ENCODE measurements at regions not wholly inside any gene's neighbourhood (a gene's known extent, or its start where the extent isn't known, plus 50 kb on each side); places are given as distances from the start of the nearest gene placed in this dataset.

DNA sequence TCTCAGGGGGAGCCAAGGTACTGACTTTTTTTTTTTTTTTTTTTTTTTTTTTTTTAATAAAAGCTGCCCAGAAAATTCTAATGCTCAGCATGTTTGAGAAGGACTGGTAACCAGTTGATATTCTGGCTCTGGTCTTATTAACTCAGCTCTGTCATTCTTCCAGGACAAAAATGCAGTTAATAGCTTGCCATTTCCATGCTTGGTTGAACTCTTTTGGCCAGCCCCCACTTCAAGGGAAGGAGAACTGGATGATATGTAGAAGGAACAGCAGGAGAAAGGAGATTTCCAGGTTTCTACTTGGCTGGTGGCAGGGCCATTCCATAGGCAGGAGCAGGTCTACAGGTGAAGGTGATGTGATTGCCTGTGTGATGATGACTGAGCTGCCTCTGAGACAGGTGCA, 59.2 kb upstream of the TANC2 start:
- TF ChIP-seq, protein P1, sequence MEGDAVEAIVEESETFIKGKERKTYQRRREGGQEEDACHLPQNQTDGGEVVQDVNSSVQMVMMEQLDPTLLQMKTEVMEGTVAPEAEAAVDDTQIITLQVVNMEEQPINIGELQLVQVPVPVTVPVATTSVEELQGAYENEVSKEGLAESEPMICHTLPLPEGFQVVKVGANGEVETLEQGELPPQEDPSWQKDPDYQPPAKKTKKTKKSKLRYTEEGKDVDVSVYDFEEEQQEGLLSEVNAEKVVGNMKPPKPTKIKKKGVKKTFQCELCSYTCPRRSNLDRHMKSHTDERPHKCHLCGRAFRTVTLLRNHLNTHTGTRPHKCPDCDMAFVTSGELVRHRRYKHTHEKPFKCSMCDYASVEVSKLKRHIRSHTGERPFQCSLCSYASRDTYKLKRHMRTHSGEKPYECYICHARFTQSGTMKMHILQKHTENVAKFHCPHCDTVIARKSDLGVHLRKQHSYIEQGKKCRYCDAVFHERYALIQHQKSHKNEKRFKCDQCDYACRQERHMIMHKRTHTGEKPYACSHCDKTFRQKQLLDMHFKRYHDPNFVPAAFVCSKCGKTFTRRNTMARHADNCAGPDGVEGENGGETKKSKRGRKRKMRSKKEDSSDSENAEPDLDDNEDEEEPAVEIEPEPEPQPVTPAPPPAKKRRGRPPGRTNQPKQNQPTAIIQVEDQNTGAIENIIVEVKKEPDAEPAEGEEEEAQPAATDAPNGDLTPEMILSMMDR (IDR thresholded peaks at IDR 0.05; ENCODE audit: low read length) = no peak
- no peak for TF ChIP-seq EZH2 (optimal IDR thresholded peaks at IDR 0.05; ENCODE audit: low read depth, low read length)
- TF ChIP-seq EZH2phosphoT487 (IDR thresholded peaks at IDR 0.05; ENCODE audit: low read length) = no peak

Data from MM.1S (cell line).